GM21447 (cell line): ENCODE measurements at regions not wholly inside any gene's neighbourhood (a gene's known extent, or its start where the extent isn't known, plus 50 kb on each side); places are given as distances from the start of the nearest gene placed in this dataset.

Experiments used
- ATAC-seq: cut with Tn5 transposase; IDR thresholded peaks from one replicate; pipeline ENCODE4 v1.9.1; 2021; ENCODE audit not compliant: unreplicated experiment

- ATAC-seq, result no peak
These were observed 533.7 kb upstream of the TNP1 start for GRCh38 chr2:217393585-217394032.

GRCh38 chr2:217392930-217393584 lies 533.2 kb upstream of the TNP1 start:
- ATAC-seq, result no peak

- ATAC-seq, result no peak
These were observed 528.0 kb upstream of the TNP1 start for GRCh38 chr2:217387776-217388387.

- no peak for ATAC-seq
These were observed 526.2 kb upstream of the TNP1 start for GRCh38 chr2:217386041-217386440.

GRCh38 chr2:217383620-217384019 lies 523.8 kb upstream of the TNP1 start:
- no peak for ATAC-seq

GRCh38 chr2:217382794-217383193 lies 522.9 kb upstream of the TNP1 start:
- ATAC-seq, result no peak

GRCh38 chr2:217379807-217380206 lies 519.9 kb upstream of the TNP1 start:
- ATAC-seq, result no peak

GRCh38 chr2:217372794-217373193 lies 512.9 kb upstream of the TNP1 start:
- ATAC-seq, result no peak

- no peak for ATAC-seq
These were observed 511.9 kb upstream of the TNP1 start for GRCh38 chr2:217371781-217372213.

GRCh38 chr2:217370391-217370790 lies 510.5 kb upstream of the TNP1 start:
- no peak for ATAC-seq

- ATAC-seq, result no peak
These were observed 507.6 kb upstream of the TNP1 start for GRCh38 chr2:217367464-217367863.

- ATAC-seq, result no peak
These were observed 507.1 kb upstream of the TNP1 start for GRCh38 chr2:217366966-217367365.

- ATAC-seq, result no peak
These were observed 506.5 kb upstream of the TNP1 start for GRCh38 chr2:217366266-217366895.

- ATAC-seq, result no peak
These were observed 505.8 kb upstream of the TNP1 start for GRCh38 chr2:217365656-217366055.

- ATAC-seq, result no peak
These were observed 504.4 kb upstream of the TNP1 start for GRCh38 chr2:217364224-217364623.

GRCh38 chr2:217363470-217363869 lies 503.6 kb upstream of the TNP1 start:
- ATAC-seq, result no peak

- no peak for ATAC-seq
These were observed 502.8 kb upstream of the TNP1 start for GRCh38 chr2:217362710-217363109.

- no peak for ATAC-seq
These were observed 502.4 kb upstream of the TNP1 start for GRCh38 chr2:217362286-217362685.

- ATAC-seq, result no peak
These were observed 501.6 kb upstream of the TNP1 start for GRCh38 chr2:217361483-217361880.

- ATAC-seq, result no peak
These were observed 501.1 kb upstream of the TNP1 start for GRCh38 chr2:217360781-217361482.

GRCh38 chr2:217360111-217360510 lies 500.2 kb upstream of the TNP1 start:
- ATAC-seq, result no peak
